Uterus (tissue), 3 donors: ENCODE measurements at regions not wholly inside any gene's neighbourhood (a gene's known extent, or its start where the extent isn't known, plus 50 kb on each side); places are given as distances from the start of the nearest gene placed in this dataset.

Experiments
- DNase-seq, 2 donors: peaks; one replicate each; pipeline ENCODE4 v3.0.0-alpha.2; 2019 to 2020
- H3K27ac ChIP-seq, 2 donors: fragments of 200-600 bp; sonication (generic); 1 replicate in 1 of 2; 2 replicates in 1 of 2; pipeline ENCODE4 v1.5.1; 2016 to 2018
- H3K27me3 ChIP-seq, 2 donors: fragments of 200-600 bp; sonication (generic); one replicate each; pipeline ENCODE4 v1.5.1; 2018 to 2019; ENCODE audit warnings: control low read depth in 1 of 2
- H3K36me3 ChIP-seq, 2 donors: fragments of 200-600 bp; sonication (generic); one replicate each; pipeline ENCODE4 v1.5.1; 2019; ENCODE audit warnings: control low read depth in 1 of 2
- H3K4me1 ChIP-seq, 2 donors: fragments of 200-600 bp; sonication (generic); one replicate each; pipeline ENCODE4 v1.5.1; 2018 to 2019; ENCODE audit warnings: control low read depth in 1 of 2
- H3K4me3 ChIP-seq, 2 donors: fragments of 200-600 bp; sonication (generic); 1 replicate in 1 of 2; 2 replicates in 1 of 2; pipeline ENCODE4 v1.5.1; 2018 to 2019; ENCODE audit warnings: mild to moderate bottlenecking in 1 of 2
- H3K9me3 ChIP-seq, 2 donors: fragments of 200-600 bp; sonication (generic); one replicate each; pipeline ENCODE4 v1.5.1; 2019; ENCODE audit warnings: control low read depth in 1 of 2
- POLR2A ChIP-seq, 2 donors: fragments of 450-650 bp; IDR thresholded peaks; one replicate each; pipeline ENCODE4 v1.6.1; 2016; ENCODE audit warnings: antibody characterized with exemption in 2 of 2, mild to moderate bottlenecking in 1 of 2, moderate library complexity in 1 of 2
- intact Hi-C: fragments of 100-400 bp; cut with DNase I; formaldehyde crosslinking; loops from one replicate; pipeline ENCODE4 v1.15.1; 2023; ENCODE audit warnings: low total_unique reads
- TF ChIP-seq, protein P1 (sequence below), 4 experiments: fragments of 200-600 bp in 2 of 4; fragments of 450-650 bp in 2 of 4; sonication (generic) in 2 of 4; IDR thresholded peaks; one replicate each; pipeline ENCODE4 v1.5.1; 2016 to 2019; ENCODE audit warnings: antibody characterized with exemption in 4 of 4, mild to moderate bottlenecking in 2 of 4, moderate library complexity in 1 of 4
- donor health status: DM: yes; HTN: yes; CAD: no.

- Histone ChIP-seq H3K9me3 (no peaks in the 10 kb centered on the region), H3K4me1 (no peaks in the 10 kb centered on the region), H3K4me3 (no peak overlapping the region), H3K27me3 (no peaks in the 10 kb centered on the region), H3K27ac (no peak overlapping the region), H3K36me3 (no peaks in the 10 kb centered on the region)
- no peak for DNase-seq
- intact Hi-C loops: no loop called here
- no peak for TF ChIP-seq POLR2A (IDR thresholded peaks at IDR 0.05)
- TF ChIP-seq, protein P1, sequence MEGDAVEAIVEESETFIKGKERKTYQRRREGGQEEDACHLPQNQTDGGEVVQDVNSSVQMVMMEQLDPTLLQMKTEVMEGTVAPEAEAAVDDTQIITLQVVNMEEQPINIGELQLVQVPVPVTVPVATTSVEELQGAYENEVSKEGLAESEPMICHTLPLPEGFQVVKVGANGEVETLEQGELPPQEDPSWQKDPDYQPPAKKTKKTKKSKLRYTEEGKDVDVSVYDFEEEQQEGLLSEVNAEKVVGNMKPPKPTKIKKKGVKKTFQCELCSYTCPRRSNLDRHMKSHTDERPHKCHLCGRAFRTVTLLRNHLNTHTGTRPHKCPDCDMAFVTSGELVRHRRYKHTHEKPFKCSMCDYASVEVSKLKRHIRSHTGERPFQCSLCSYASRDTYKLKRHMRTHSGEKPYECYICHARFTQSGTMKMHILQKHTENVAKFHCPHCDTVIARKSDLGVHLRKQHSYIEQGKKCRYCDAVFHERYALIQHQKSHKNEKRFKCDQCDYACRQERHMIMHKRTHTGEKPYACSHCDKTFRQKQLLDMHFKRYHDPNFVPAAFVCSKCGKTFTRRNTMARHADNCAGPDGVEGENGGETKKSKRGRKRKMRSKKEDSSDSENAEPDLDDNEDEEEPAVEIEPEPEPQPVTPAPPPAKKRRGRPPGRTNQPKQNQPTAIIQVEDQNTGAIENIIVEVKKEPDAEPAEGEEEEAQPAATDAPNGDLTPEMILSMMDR (IDR thresholded peaks at IDR 0.05): no peak
Measured at GRCh38 chr4:164512124-164512523, 241.8 kb upstream of the SMIM31 start.

- DNase-seq: no peak
- TF ChIP-seq POLR2A (IDR thresholded peaks at IDR 0.05): no peak
- TF ChIP-seq, protein P1 (IDR thresholded peaks at IDR 0.05): no peak
- no peaks in the 10 kb centered on the region for H3K36me3 ChIP-seq
Measured at GRCh38 chr4:164514765-164515164, 239.2 kb upstream of the SMIM31 start.

DNA sequence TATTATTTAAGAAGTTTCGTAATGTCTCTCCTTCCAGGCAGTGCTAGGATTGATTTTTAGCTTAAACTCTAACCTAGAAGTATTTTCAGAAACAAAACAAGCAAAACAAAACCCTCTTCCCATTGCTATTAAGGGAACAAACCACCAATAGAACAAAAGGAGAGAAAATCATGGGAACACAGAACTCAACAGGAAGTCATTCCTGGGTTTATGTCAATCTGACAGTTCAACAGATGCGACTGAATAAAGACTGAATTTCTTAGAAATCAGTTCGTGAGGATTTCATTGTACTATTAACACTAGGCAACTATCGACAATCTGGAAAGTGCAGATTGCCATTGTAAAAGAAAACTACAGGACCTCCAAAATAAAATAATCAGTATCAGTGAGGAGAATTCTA, 229.1 kb upstream of the SMIM31 start:
- intact Hi-C loops: no loop called here
- no peaks in the 10 kb centered on the region for H3K27me3 ChIP-seq
- no peak for DNase-seq
- H3K27ac ChIP-seq: no peak overlapping the region
- H3K4me1 ChIP-seq: no peaks in the 10 kb centered on the region
- H3K9me3 ChIP-seq: no peaks in the 10 kb centered on the region
- no peak overlapping the region for H3K4me3 ChIP-seq
- no peak for TF ChIP-seq POLR2A (IDR thresholded peaks at IDR 0.05)
- TF ChIP-seq, protein P1 (IDR thresholded peaks at IDR 0.05): no peak
- H3K36me3 ChIP-seq: no peaks in the 10 kb centered on the region

More at GRCh38 chr4:164514765-164515164, 239.2 kb upstream of the SMIM31 start:
- H3K27ac ChIP-seq: no peak overlapping the region
- intact Hi-C loops: no loop called here
- no peak overlapping the region for H3K4me3 ChIP-seq
- no peaks in the 10 kb centered on the region for H3K4me1 ChIP-seq
- no peaks in the 10 kb centered on the region for H3K9me3 ChIP-seq
- no peaks in the 10 kb centered on the region for H3K27me3 ChIP-seq

GRCh38 chr4:164526933-164527583, 226.9 kb upstream of the SMIM31 start:
- no peak for DNase-seq
- intact Hi-C loops: no loop called here
- Histone ChIP-seq H3K36me3 (no peaks in the 10 kb centered on the region), H3K27me3 (no peaks in the 10 kb centered on the region), H3K4me1 (no peaks in the 10 kb centered on the region), H3K4me3 (no peak overlapping the region), H3K27ac (no peak overlapping the region), H3K9me3 (no peaks in the 10 kb centered on the region)
- TF ChIP-seq, protein P1 (IDR thresholded peaks at IDR 0.05): no peak
- TF ChIP-seq POLR2A (IDR thresholded peaks at IDR 0.05): no peak

- Histone ChIP-seq H3K27me3 (no peaks in the 10 kb centered on the region), H3K27ac (no peak overlapping the region), H3K4me1 (no peaks in the 10 kb centered on the region), H3K36me3 (no peaks in the 10 kb centered on the region), H3K4me3 (no peak overlapping the region), H3K9me3 (no peaks in the 10 kb centered on the region)
- no peak for DNase-seq
- intact Hi-C loops: no loop called here
- TF ChIP-seq POLR2A (IDR thresholded peaks at IDR 0.05): no peak
- TF ChIP-seq, protein P1 (IDR thresholded peaks at IDR 0.05): no peak
Measured at GRCh38 chr4:164529058-164529457, 224.9 kb upstream of the SMIM31 start.
